AG04450 (cell line): ENCODE measurements at regions not wholly inside any gene's neighbourhood (a gene's known extent, or its start where the extent isn't known, plus 50 kb on each side); places are given as distances from the start of the nearest gene placed in this dataset.
"Not testable (repeated sequence)": the region's sequence is repeated elsewhere in the genome, so short reads cannot be mapped to it uniquely, and the experiment has no call there.

ENCODE experiments used
- CTCF ChIA-PET: fragments of 300-600, 350-600 bp; formaldehyde crosslinking; extraction: SDS; loops from one replicate; lab custom pipeline; 2022; ENCODE audit warnings: antibody characterized with exemption, inconsistent platforms; lab: Charles Lee
- POLR2A ChIA-PET: fragments of 350-600 bp; formaldehyde crosslinking; extraction: SDS; loops from one replicate; lab custom pipeline; 2021; ENCODE audit warnings: antibody characterized with exemption, inconsistent platforms; lab: Yijun Ruan, JAX
- DNase-seq: peaks from one replicate; pipeline ENCODE4 v3.0.0-alpha.2; 2011; ENCODE audit warnings: low read depth, low spot score
- H3K27ac ChIP-seq: one replicate; pipeline ENCODE4 v1.5.1; 2012; ENCODE audit warnings: low read depth, low read length, control low read depth
- H3K27me3 ChIP-seq: one replicate; pipeline ENCODE4 v1.6.0; 2012; ENCODE audit warnings: low read length; ENCODE audit not compliant: control insufficient read depth, insufficient read depth
- H3K4me3 ChIP-seq: 2 replicates; pipeline ENCODE4 v1.5.1; 2011; ENCODE audit warnings: mild to moderate bottlenecking, low read depth, low read length, control low read depth
- H3K9me3 ChIP-seq: 2 replicates; pipeline ENCODE4 v1.5.1; 2012; ENCODE audit warnings: low read length; ENCODE audit not compliant: control insufficient read depth, insufficient read depth
- TF ChIP-seq, protein P1 (sequence below): IDR thresholded peaks from 2 replicates; pipeline ENCODE4 v1.5.1; 2011; ENCODE audit warnings: low read depth, low read length, control low read depth, inconsistent platforms

GRCh38 chr1:38727684-38728584, 131.6 kb downstream of the RRAGC start:
- TF ChIP-seq, protein P1, sequence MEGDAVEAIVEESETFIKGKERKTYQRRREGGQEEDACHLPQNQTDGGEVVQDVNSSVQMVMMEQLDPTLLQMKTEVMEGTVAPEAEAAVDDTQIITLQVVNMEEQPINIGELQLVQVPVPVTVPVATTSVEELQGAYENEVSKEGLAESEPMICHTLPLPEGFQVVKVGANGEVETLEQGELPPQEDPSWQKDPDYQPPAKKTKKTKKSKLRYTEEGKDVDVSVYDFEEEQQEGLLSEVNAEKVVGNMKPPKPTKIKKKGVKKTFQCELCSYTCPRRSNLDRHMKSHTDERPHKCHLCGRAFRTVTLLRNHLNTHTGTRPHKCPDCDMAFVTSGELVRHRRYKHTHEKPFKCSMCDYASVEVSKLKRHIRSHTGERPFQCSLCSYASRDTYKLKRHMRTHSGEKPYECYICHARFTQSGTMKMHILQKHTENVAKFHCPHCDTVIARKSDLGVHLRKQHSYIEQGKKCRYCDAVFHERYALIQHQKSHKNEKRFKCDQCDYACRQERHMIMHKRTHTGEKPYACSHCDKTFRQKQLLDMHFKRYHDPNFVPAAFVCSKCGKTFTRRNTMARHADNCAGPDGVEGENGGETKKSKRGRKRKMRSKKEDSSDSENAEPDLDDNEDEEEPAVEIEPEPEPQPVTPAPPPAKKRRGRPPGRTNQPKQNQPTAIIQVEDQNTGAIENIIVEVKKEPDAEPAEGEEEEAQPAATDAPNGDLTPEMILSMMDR = no peak
- Histone ChIP-seq H3K27ac (no peak overlapping the region), H3K9me3 (no peaks in the 10 kb centered on the region), H3K27me3 (peaks cover 12% of the 10 kb centered on the region), H3K4me3 (no peak overlapping the region)
- ChIA-PET POLR2A (interaction anchor here (0.7 kb wide), 1 partner anchor 868 kb away, joined by 5 read pairs; no protein-coding TSS in a partner anchor), CTCF (no interaction called here)
- DNase-seq = no peak

DNA sequence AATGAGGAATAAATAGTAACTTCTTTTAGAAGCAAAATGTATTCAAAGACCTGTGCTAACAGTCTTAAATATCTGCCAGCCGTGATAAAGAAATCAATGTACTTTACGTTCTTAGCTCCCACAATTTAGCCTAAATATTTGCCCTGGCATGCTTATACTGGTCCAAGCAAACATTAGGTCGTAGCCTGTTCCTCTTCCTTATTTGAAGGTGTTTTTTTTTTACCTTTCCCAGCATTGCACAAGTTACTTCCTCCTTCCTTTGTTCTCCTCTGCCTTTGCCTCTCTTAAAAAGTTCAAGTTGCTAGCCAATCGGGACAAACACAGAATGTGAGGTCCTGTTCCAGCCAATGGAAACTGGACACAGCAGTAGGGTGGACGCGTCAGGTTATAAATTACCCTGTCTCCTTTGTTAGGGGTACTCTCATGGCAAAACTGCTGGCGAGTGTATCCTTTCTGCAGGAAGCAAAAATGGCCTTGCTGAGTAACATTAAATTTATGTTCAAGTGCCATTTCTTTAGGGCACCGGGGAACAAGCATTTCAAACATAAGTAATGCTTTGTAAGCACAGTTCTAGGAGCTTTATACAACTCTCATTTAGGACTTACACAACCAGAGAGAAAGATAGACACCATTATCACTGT, 134.1 kb downstream of the RRAGC start:
- H3K4me3 ChIP-seq, H3K27ac ChIP-seq, H3K27me3 ChIP-seq, DNase-seq, POLR2A ChIA-PET, H3K9me3 ChIP-seq, CTCF ChIA-PET: not testable (repeated sequence)

DNA sequence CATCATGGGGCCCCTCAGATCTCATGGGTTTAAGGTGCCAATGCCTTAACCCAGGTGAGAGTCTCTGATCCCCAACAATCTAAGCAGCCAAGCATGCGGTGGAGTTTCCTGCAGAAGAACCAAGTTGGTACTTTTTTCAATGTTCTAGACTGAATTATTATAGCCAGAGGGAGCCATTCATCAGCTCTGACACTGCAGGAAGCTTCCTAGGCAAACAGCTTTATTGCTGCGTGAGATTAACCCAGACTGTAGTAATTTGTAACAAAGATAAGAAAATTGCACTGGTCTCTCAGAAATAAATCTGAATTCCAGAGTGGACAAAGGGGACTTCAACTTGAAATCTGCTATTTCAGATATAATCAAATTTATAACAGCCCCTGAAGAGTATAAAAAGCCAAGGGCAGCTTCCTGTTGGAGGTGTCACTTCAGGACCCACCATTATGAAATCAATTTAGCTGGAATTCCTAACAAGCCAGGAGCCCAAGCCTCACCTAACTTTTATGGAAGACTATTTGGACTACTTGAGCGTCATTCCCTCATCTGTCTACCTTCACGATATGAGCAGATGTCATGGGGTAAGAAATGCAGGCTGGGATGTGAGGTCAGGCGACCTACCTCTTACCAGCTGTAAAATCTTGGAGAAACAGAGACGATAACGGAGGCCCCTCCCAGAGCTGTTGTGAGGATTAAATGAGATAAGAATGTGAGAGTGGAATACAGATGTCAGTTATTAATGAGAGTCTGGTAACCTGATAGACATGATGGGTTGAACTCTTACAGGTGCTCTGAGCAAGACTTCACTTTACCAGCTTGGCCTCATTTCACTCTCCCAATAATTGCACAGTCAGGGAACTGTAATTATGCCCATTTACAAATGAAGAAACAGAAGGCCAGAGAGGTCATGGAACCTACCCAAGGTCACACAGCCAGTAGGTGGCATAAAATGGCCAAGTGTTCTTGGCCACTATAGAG, 135.1 kb downstream of the RRAGC start:
- H3K9me3 ChIP-seq = no peaks in the 10 kb centered on the region
- no peak overlapping the region for H3K4me3 ChIP-seq
- TF ChIP-seq, protein P1 = no peak
- ChIA-PET CTCF (no interaction called here), POLR2A (no interaction called here)
- H3K27me3 ChIP-seq = peaks cover 9% of the 10 kb centered on the region
- no peak for DNase-seq
- no peak overlapping the region for H3K27ac ChIP-seq

DNA sequence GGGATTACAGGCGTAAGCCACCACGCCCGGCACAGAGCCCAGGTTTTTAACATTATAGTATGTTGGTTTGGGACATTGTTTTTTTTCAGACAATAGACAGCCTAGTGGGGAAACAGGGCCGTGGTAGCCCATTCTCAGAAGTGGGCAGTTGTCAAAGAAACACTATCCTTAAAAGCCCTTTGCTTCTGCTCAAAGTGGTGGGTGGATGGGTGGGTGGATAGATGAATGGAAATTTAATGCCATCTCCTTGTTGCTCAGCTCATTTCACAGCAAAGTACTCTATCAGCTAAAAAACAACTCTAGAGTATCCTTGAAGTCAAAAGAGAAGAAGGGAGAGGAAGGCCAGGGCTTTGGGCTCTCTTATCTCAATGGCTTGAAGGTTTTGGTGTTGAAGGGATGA, 137.8 kb downstream of the RRAGC start:
- H3K27me3 ChIP-seq = peaks cover 9% of the 10 kb centered on the region
- H3K9me3 ChIP-seq = no peaks in the 10 kb centered on the region
- no peak for DNase-seq
- H3K4me3 ChIP-seq = no peak overlapping the region
- H3K27ac ChIP-seq = no peak overlapping the region
- ChIA-PET CTCF (no interaction called here), POLR2A (no interaction called here)
- TF ChIP-seq, protein P1 = no peak

DNA sequence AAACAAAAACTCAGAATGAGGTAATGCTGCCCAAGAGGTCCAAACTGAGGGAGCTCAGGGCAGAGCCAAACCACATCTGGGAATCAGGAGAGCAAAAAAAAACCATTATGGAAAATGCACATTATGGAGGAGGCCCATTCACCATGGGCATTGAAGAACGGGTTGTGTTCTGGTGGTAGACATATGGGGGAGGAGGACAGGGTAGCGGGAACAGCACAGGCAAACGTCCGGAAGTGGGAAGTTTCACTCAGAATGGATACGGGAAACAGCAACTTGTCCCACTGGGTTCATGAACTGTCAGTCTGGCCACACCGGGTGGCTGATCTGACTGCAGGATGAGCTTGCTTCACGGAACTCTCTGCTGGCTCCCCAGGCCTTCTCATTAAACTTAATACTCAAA, 139.7 kb downstream of the RRAGC start:
- DNase-seq = no peak
- ChIA-PET POLR2A (no interaction called here), CTCF (no interaction called here)
- Histone ChIP-seq H3K27me3 (peaks cover 2% of the 10 kb centered on the region), H3K9me3 (no peaks in the 10 kb centered on the region), H3K27ac (no peak overlapping the region), H3K4me3 (no peak overlapping the region)
- TF ChIP-seq, protein P1 = no peak
